CD1c-positive myeloid dendritic cell (primary cell): ENCODE measurements at regions not wholly inside any gene's neighbourhood (a gene's known extent, or its start where the extent isn't known, plus 50 kb on each side); places are given as distances from the start of the nearest gene placed in this dataset.

ENCODE experiments used
- DNase-seq: peaks from one replicate; pipeline ENCODE4 v3.0.0-alpha.2; 2016; ENCODE audit errors: extremely low spot score

GRCh38 chr9:80382211-80382891 lies 810.6 kb downstream of the TLE4 start:
- no peak for DNase-seq

GRCh38 chr9:80380301-80380700 lies 808.5 kb downstream of the TLE4 start:
- DNase-seq, result no peak

GRCh38 chr9:80378669-80379293 lies 807.0 kb downstream of the TLE4 start:
- no peak for DNase-seq

- no peak for DNase-seq
These were observed 804.4 kb downstream of the TLE4 start for GRCh38 chr9:80376180-80376579.

- no peak for DNase-seq
These were observed 803.7 kb downstream of the TLE4 start for GRCh38 chr9:80375477-80375876.

- no peak for DNase-seq
These were observed 797.9 kb downstream of the TLE4 start for GRCh38 chr9:80369641-80370040.

GRCh38 chr9:80366626-80367025 lies 794.9 kb downstream of the TLE4 start:
- DNase-seq, result no peak

GRCh38 chr9:80359941-80360881 lies 788.4 kb downstream of the TLE4 start:
- no peak for DNase-seq

- no peak for DNase-seq
These were observed 787.5 kb downstream of the TLE4 start for GRCh38 chr9:80359291-80359690.

- no peak for DNase-seq
These were observed 781.2 kb downstream of the TLE4 start for GRCh38 chr9:80352967-80353366.

- DNase-seq, result no peak
These were observed 779.8 kb downstream of the TLE4 start for GRCh38 chr9:80351612-80352011.

- no peak for DNase-seq
These were observed 754.3 kb downstream of the TLE4 start for GRCh38 chr9:80326105-80326504.

- no peak for DNase-seq
These were observed 749.2 kb downstream of the TLE4 start for GRCh38 chr9:80320916-80321315.

GRCh38 chr9:80320480-80320879 lies 748.7 kb downstream of the TLE4 start:
- DNase-seq, result no peak

- DNase-seq, result no peak
These were observed 733.4 kb downstream of the TLE4 start for GRCh38 chr9:80305136-80305535.

GRCh38 chr9:80294955-80295354 lies 723.2 kb downstream of the TLE4 start:
- no peak for DNase-seq

- DNase-seq, result no peak
These were observed 722.6 kb downstream of the TLE4 start for GRCh38 chr9:80294318-80294717.

GRCh38 chr9:80292231-80292630 lies 720.5 kb downstream of the TLE4 start:
- no peak for DNase-seq

- DNase-seq, result no peak
These were observed 713.6 kb downstream of the TLE4 start for GRCh38 chr9:80285326-80285725.

GRCh38 chr9:80282766-80283165 lies 711.0 kb downstream of the TLE4 start:
- no peak for DNase-seq

- no peak for DNase-seq
These were observed 687.3 kb downstream of the TLE4 start for GRCh38 chr9:80259079-80259478.

GRCh38 chr9:80251778-80252177 lies 680.0 kb downstream of the TLE4 start:
- DNase-seq, result no peak

GRCh38 chr9:80242022-80242421 lies 670.3 kb downstream of the TLE4 start:
- no peak for DNase-seq
